GM19468 (cell line): ENCODE measurements at regions not wholly inside any gene's neighbourhood (a gene's known extent, or its start where the extent isn't known, plus 50 kb on each side); places are given as distances from the start of the nearest gene placed in this dataset.
"Not testable (repeated sequence)": the region's sequence is repeated elsewhere in the genome, so short reads cannot be mapped to it uniquely, and the experiment has no call there.

Source experiments
- ATAC-seq: cut with Tn5 transposase; IDR thresholded peaks from one replicate; pipeline ENCODE4 v1.9.1; 2021; ENCODE audit warnings: mild to moderate bottlenecking, moderate library complexity, moderate number of reproducible peaks; ENCODE audit not compliant: unreplicated experiment; ENCODE audit errors: extremely low read depth

DNA sequence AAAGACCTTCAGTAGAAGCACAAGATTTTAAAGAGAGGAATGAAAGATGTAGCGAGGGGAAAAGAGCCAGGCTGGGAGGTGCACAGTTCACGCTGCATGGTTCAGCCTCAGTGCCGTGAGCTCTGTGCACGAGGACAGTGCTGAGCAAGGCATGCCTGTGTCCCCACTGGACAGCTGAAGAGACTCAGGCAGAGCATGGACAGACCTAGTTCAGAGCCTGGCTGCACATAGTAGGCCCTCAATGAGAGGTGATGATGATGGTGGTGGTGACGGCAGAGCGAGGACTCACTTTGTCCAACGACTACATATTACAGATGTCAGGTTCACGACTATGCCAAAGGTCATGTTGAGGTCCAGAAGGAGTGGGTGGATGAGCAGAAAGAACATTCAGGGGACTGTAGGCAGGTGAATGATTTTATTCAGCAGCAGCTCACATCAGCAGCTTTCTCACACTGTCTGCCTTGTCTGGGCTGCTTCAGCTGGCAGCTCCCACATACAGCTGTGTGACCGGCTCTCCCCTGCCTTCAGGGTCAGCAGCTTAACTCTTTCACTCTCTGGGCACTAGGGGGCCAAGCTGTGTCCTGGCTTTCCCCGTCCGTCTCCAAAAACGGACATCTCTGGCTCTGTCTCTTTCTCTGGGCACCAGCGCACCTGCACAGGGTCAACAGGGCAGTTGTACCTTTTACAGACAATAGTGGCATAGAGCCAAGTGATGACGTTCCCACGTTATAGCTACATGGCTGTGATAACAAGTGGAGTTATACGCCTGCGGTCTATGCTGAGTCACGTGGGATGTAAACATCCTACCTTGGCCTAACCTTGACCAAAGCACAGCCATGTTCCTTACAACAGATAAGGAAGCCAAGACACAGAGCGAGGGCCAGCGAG is 83.4 kb upstream of the KCNK12 start:
- ATAC-seq, result no peak

DNA sequence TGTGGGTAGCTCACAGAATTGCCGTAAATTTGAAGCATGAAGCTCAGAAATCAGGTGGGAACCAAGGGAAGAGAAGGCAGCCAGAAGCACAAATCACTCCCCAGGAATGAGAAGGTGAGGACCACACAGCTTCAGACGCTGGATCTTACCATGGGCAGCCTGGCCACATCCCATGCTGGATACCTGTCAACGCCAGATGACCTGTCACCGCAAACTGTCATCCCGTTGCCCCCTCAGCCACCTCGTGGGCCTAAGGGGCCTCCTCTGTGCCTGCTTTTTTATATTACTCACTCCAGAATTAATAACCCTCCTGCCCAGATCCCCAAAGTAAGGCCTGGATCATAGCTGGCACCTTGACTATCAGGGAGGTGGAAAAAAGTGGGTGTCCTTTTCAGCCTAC is 82.3 kb upstream of the KCNK12 start:
- ATAC-seq, result no peak

DNA sequence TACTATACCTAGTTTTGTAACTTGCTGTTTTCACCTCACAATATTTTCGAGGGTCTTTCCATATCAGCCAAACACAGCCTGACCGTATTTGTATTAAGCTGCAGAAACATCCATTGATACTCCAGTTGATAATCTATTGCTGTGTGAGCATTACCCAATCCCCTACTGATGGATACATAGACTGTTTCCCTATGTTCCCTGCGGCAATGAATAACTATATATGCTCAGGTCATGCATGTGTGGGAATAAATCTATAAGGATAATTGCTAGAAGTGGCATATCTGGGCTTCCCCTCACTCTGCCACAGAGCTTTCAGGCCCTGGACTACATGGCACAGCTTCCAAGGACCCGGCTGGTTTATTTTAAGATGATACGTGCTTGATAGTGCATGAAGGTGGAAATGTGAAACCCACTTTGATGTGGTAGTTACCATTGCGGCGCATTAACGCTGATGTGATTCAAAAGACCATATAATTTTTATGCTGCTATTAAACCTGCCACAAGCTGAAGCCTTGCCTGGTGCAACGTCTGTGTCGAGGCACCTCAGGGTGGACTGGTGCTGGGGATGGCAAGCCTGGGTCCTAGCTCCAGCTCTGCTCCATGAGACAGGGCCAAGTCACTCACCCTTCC is 81.4 kb upstream of the KCNK12 start:
- no peak for ATAC-seq

DNA sequence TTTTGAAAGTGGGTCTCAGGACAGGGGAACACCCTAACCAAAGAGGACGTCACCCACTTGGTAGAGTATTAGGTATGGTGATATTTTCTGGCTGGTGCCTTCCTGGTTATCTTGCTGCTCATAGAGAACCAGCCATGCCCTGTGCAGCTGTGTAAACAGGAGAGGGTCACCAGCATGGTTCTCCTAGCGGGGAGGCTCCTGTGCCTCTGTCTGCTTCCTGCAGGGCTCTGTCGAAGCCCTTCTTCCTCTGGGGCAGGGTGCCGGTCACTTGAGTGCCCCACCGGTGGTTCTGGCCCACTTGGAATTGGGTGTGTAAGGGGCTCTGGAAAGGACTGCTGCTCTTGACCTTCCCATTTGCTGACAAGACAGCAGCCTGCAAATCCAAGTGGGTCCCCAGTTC is 80.5 kb upstream of the KCNK12 start:
- no peak for ATAC-seq

DNA sequence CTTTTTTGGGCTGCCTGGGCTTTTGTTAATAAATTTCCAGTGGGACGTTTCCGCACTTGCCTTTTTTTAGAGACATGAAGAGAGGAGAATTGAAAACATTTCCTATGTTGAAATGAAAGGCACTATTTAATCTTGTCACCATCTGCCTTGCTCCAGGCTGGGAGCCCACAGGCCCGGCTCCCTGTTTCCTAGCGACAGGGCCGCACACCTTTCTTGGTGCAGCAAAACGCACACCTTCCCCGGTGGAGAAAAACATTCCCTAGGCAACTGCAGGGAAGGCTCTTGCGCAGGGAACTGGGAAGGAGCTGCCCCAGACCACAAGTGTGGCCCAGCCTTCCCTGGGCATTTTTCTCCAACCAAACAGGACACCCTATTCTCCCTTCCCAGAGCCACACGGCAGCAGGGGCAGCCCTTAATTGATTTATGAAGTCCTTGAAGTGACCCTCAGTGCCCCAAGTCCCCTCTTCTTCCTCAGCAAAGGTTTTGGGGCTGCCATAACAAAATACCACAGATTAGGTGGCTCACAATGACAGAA is 79.3 kb upstream of the KCNK12 start:
- no peak for ATAC-seq

DNA sequence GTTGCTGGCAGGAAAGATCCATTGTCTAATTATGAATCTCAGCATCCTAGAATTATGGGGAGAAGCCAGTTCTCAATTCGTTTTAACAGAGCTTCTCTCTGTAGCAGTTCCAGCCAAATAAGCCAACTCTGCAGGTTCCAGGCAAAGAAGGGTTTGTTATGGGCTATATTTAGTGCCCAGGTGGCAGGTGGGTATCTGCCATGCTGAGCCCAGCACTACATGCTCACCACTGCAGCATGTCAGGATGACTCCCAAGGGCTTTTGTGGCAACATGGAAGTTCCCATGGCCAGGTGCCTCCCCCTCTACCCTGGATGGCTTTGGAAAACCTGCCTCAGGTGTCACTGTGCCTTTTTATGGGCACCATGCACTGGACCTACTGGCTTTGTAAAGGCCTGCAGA is 74.5 kb upstream of the KCNK12 start:
- no peak for ATAC-seq

DNA sequence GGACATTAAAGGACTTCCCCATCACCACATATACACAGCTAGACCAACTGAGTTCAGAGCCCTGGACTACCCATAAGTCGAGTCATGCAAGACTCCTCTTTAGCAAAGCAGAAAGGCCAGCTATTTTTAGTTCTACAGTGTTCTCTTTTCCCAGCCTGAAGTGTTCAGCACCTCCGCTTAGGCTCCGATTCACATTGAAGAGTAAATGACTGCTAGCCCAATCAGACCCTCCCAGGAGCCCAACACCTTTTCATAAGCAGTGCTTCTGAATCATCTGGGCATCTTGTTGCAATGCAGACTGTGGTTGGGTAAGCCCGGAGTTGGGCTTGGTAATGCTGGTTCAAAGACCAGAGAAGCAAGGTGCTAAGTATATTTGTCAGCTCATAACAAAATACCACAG is 73.6 kb upstream of the KCNK12 start:
- no peak for ATAC-seq

DNA sequence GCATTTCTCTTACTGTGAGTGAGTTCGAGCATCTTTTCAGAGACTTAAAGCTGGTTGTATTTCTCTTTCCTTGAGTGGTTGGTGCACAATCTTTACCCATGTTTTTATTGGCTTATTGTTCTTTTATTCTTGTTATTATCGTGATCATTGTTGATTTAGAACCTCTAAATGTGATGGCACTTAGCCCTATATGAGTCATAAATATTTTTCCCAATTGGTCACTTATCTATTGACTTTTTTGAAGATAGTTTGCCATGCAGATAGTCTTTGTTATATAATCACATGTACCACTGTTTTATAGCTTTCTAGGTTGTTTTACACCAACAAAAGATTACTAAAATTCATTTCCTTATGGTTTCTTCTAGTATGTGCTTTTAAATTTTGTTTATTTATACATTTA is 70.6 kb upstream of the KCNK12 start:
- ATAC-seq, result no peak

DNA sequence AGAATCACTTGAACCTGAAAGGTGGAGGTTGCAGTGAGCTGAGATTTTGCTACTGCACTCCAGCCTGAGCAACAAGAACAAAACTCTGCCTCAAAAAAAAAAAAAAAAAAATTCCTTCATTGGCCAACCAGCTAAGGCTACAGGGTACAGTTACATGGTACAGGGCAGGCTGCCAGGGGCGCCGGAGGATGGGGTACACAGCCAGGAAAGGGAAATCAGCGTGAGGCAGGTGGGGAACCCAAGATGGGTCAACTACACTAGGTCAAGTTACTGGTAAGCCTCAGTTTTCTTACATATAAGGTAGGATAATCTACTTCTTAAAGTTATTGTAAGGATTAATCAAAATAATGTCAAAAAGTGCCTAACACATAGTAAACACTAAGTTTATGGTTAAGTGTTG is 69.6 kb upstream of the KCNK12 start:
- no peak for ATAC-seq

DNA sequence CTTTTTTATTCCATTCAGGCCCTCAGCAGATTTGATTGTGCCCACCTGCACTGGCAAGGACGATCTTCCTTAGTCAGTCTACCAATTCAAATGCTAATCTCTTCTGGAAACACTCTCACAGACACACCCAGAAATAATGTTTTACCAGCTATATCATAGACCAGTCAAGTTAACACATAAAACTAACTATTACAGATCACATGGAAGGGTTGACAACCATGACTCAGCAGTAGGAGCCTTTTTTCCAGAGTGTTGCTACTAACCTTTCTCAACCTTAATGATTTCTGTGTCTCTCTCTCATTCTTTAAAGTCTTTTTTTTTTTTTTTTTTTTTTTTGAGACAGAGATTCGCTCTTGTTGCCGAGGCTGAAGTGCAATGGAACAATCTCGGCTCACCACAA is 68.7 kb upstream of the KCNK12 start:
- no peak for ATAC-seq

DNA sequence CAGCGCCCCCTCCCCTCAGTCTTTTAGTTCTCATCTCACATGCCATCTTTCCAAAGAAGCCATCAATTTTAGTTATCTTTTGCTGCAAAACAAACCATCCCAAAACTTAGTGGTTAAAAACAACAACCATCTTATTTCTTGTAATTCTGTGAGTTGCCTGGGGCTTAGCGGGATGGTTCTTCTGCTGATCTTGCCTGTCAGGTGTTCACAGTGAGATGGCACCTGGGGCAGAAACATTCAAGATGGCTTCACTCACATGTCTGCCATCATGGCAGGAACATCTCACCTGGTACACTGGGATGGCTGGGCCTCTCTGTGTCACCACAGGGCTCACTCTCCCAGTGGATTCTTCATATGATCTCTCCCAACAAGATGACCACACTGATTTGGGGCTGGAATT is 67.6 kb upstream of the KCNK12 start:
- no peak for ATAC-seq

DNA sequence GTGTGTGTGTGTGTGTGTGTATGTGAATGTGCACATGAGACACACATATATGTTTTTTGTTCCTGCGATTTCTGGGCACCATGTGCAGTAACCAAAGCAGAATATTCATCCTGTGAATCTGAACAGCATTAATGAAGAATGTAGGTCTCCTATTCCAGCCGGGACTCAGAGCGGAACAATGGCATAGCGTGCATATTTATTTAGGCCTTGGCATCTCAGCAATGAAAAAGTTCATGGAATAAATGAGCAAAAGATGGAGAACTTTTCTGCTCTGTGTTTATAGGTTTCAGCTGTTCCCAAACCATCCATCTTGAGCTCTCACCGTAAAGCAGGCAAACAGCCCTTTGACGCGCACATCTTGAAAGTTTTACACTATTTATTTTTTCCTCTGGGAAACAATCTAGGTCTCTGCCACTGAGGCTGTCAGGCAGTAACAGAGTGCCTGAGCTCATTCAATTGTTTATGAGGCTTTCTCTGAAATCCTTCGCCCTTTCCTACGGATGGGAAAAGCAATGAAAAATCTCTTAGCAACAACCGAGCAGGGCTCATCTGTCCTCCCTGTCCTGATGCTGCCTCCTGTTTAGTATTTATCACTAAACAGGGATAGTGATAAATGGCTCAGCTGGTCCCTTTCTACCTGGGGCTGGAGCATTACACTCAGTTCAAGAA is 65.9 kb upstream of the KCNK12 start:
- no peak for ATAC-seq

DNA sequence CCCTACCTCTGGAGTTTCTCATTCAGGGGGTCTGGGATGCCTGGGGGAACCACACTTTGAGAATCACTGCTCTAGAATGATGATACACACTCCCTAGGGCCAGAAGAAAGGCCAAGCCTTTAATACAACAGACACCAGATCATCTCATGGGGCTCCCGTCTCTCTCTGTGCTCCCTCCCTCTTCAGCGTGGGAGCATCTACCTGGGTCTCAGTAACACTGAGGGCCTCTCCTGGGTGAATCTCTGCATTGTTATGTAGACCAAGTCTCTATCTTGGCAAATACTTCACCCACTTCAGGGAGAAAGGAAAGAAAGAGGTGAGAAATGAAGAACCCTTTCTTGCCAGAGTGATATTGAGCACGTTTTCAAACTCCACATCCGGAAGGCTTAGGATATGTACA is 65.4 kb upstream of the KCNK12 start:
- no peak for ATAC-seq

DNA sequence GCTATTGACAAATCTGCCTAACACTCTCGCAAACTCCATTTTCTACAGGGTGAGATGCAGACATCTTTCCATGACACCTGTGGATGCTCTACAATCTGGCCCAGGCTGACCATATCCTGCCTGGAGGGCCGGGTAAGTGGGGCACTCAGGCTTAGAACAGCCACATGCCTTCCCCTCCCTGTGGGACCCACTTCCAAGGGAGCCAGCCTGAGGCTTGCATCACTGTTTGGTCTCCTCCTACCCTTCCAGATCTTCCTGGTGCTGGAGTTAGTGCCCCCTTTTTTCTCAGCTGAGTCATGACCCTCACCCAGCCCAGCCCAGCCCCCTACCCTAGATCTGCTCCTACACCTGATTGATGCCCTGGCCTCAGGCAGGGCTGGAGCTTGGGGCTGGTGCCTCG is 62.0 kb upstream of the KCNK12 start:
- no peak for ATAC-seq

DNA sequence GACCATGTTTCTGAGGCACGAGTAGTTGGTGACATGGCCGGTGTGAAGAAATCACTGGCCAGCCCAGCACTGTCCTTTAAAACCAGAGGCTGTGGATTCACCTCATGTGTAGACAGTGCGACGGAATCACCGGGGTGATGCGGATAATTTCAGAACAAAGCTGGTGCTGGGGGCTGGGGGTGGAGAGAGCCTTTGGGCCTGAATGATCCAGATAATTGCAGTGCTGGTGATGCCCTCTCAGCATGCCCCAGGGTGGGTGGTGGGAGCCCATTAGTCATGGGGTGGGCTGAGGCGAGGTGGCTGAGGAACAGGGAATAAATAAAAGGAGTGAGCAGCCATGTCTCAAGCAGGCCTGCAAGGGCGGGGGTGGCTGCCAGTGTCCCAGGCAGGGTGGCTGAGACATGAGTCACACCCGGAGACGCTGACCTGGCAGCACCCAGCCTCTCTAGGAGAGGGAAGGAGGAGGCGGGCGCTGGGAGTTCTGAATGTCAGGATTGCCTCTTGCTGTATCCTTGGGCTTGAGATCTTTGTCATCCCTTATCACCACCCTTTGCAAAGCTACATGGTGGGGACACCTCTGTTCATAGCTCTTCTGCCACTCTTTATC is 61.1 kb upstream of the KCNK12 start:
- no peak for ATAC-seq

DNA sequence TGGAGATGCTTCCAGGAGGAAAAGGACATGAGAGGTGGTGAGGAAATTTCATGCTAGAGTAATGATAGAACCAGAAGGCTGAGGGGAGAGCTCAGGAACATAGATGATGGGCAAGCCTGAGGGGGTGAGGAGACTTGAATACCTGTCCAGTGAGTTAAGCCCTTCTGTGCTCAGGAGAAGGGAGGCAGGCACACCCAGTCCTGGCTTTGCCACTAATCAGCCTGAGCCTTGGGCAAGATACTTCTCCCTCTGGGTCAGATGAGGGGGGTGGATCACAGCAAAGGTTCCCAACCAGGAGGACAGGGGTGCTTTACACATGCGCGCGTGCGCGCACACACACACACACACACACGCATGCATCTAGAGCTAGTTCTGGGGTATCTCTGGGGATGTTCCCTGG is 60.5 kb upstream of the KCNK12 start:
- no peak for ATAC-seq

DNA sequence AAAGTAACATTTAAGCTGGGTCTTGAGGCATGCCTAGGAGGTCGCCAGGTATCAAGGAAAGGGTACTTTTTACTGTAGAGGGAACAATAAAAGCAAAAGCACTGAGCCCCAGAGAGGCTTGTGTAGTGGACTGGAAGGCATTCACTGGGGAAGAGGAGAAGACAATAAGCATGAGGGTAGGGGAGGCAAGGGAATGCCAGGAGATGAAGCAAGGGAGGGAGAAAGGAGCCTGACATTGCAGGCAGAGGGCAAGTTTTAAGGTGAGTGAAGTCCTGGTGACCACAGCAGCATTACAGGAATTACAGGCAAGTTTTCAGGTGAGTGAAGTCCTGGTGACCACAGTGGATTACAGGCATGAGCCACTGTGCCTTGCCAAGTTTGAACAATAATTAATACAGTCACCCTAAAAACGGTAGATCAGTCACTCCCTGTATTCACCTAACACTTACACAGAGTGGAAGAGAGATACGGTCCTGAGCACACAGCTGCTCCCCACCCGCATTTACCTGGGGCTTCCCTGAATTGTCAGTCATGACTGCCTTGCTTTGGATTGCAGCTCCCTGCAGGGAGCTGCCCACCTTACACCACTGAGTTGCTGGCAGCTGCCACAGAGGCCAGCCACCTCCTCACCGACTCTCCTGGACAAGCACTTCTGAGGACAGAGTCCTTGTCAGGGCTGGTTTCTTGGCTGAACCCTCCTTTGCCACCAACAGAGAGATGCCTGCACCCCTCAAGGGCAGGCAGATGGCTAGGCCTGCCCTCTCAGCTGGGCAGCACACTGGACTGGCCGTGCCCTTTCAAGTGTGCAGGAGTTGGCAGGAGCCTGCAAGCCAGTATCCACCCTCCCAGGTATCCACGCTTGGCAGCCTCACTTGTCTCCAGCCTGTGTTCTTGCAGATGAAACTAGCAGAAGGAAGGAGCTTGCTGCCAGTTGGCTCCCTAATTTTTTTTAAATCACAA is 59.0 kb upstream of the KCNK12 start:
- no peak for ATAC-seq

DNA sequence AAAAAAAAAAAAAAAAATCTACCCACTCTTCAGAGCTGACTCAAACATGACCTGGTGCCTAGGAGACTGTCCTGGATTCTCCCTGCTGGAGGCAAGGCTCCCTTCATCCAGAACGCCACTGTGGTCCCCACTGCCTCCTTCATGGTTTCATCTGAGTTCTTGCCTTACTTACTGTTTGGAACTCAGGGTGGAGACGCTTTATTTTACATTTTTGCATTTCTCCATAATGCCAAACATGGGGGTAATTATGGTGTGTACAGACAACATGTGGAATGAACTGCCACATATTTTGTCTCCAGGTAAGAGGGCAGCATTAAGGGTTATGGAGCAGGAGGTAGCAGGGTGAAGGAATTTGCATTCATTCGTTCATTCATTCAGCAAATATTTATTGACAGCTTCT is 58.1 kb upstream of the KCNK12 start:
- ATAC-seq, result no peak

DNA sequence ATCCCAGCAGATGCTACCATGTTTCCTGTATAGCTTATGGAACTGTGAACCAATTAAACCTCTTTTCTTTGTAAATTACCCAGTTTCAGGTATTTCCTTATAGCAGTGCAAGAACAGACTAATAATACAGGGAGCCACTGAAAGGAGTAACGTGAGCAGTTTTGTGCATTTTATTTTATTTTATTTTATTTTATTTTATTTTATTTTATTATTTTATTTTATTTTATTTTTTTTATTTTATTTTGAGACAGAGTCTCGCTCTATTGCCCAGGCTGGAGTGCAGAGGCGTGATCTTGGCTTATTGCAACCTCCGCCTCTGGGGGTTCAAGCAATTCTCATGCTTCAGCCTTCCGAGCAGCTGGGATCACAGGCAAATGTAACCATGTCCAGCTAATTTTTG is 55.9 kb upstream of the KCNK12 start:
- no peak for ATAC-seq

DNA sequence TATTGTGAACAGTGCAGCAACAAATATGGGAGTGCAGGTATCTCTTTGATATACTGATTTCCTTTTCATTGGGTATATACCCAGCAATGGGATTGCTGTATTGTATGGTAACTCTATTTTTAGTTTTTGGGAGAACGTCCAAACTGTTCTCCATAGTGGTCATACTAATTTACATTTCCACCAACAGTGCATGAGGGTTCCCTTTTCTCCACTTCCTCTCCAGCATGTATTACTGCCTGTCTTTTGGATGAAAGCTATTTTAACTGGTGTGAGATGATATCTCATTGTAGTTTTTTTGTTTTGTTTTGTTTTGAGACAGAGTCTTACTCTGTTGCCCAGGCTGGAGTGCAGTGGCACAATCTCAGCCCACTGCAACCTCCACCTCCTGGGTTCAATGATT is 52.4 kb upstream of the KCNK12 start:
- ATAC-seq, result not testable (repeated sequence)
